ENCODE measurements at regions not wholly inside any gene's neighbourhood (a gene's known extent, or its start where the extent isn't known, plus 50 kb on each side); places are given as distances from the start of the nearest gene placed in this dataset.

DNA sequence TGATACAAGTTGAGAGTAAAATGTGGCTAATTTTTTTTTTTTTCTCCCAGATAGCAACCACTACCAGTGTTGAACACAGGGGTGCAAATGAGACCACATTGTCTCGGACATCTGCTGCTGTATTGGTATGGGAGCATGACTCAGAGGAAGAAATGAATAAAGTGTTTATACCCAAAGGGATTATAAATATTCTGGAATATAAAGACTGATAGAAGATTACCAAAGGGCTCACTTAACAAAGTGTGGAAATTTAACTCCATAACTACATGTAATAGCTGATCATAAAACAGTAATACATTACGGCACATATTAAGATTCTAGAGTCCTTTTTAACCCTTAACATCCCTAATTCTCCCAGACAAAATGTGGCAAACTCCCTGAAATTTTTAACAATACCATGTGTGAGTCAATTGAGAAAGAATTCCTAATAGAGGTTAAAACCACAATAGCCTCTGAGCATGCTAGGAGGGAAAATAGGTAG is 1023.0 kb upstream of the ACVR2A start:
- ChIA-PET CTCF (no interaction called here), POLR2A (no interaction called here), RAD21 (ENCODE audit: low non-redundant PET in 1 of 2, low total read pairs in 2 of 2, uncharacterized antibody in 2 of 2, unreplicated experiment in 2 of 2) (interaction anchor here in 1 of 2 experiments (0.7 kb wide), 1 partner anchor 11 kb away, joined by 4 read pairs; no protein-coding TSS in a partner anchor)
- H2AFZ ChIP-seq (ENCODE audit: low read depth, low read length, poor library complexity, severe bottlenecking) = peak overlapping the region; percentile 78
- H3K36me3 ChIP-seq (ENCODE audit: control insufficient read depth in 1 of 2, insufficient read depth in 2 of 2, low read length in 2 of 2) = no peaks in the 10 kb centered on the region
- peaks cover 3 to 18% of the 10 kb centered on the region in 2 experiments; a peak in 3 of 4 replicates for H3K4me1 ChIP-seq (ENCODE audit: control insufficient read depth in 1 of 2, insufficient read depth in 2 of 2, low read length in 2 of 2)
- no peaks in the 10 kb centered on the region for H3K27me3 ChIP-seq (ENCODE audit: insufficient read depth, low read length)
- H3K79me2 ChIP-seq (ENCODE audit: insufficient read depth, low read length) = no peaks in the 10 kb centered on the region
- peak overlapping the region in 1 of 2 experiments; percentile 11; a peak in 1 of 4 replicates for H3K4me3 ChIP-seq (replicated peaks in 1 of 2; ENCODE audit: low read depth in 1 of 2, low read length in 2 of 2)
- H3K27ac ChIP-seq (ENCODE audit: low read depth, low read length) = no peak overlapping the region
- no peaks in the 10 kb centered on the region for H3K9me2 ChIP-seq (ENCODE audit: insufficient read depth)
- peak; percentile 81 for ATAC-seq
- DNase-seq (ENCODE audit: low read depth, low spot score) = no peak
- H3K4me2 ChIP-seq (ENCODE audit: low read length) = peak overlapping the region; percentile 57
- intact Hi-C loops (cut with micrococcal nuclease) = no loop called here
- H3K9me3 ChIP-seq (ENCODE audit: control insufficient read depth in 1 of 2, insufficient read depth in 1 of 2, low read depth in 1 of 2, low read length in 2 of 2) = no peaks in the 10 kb centered on the region
- H4K20me1 ChIP-seq (ENCODE audit: insufficient read depth) = no peaks in the 10 kb centered on the region
- BruUV-seq (replicated peaks) = no TSS peak
- H3K9ac ChIP-seq (ENCODE audit: low read length) = no peak overlapping the region
- TF ChIP-seq ZFX (IDR thresholded peaks at IDR 0.05) (no peak), RAD21 (IDR thresholded peaks at IDR 0.05; ENCODE audit: low read depth) (peak; percentile 26; the same call in 1 of the 2 replicates), POLR2A (IDR thresholded peaks at IDR 0.05; ENCODE audit: borderline replicate concordance, extremely low read depth, insufficient read depth, insufficient read length) (no peak), YY1 (IDR thresholded peaks at IDR 0.05; ENCODE audit: extremely low read depth, insufficient replicate concordance, low read depth, low read length) (no peak), FOSL1 (IDR thresholded peaks at IDR 0.05; ENCODE audit: low read depth) (peak; percentile 28; the same call in 1 of the 2 replicates), POLR2AphosphoS5 (IDR thresholded peaks at IDR 0.05; ENCODE audit: low read depth, low read length) (no peak), CBX3 (IDR thresholded peaks at IDR 0.05; ENCODE audit: low read depth) (no peak), JUND (IDR thresholded peaks at IDR 0.05) (no peak)
- TF ChIP-seq, protein P1, sequence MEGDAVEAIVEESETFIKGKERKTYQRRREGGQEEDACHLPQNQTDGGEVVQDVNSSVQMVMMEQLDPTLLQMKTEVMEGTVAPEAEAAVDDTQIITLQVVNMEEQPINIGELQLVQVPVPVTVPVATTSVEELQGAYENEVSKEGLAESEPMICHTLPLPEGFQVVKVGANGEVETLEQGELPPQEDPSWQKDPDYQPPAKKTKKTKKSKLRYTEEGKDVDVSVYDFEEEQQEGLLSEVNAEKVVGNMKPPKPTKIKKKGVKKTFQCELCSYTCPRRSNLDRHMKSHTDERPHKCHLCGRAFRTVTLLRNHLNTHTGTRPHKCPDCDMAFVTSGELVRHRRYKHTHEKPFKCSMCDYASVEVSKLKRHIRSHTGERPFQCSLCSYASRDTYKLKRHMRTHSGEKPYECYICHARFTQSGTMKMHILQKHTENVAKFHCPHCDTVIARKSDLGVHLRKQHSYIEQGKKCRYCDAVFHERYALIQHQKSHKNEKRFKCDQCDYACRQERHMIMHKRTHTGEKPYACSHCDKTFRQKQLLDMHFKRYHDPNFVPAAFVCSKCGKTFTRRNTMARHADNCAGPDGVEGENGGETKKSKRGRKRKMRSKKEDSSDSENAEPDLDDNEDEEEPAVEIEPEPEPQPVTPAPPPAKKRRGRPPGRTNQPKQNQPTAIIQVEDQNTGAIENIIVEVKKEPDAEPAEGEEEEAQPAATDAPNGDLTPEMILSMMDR (IDR thresholded peaks at IDR 0.05 in 2 of 3, conservative IDR thresholded peaks at IDR 0.05 in 1 of 3; ENCODE audit: borderline replicate concordance in 1 of 3, insufficient read depth in 1 of 3, low read depth in 2 of 3, low read length in 2 of 3) = peak in 1 of 3 experiments; percentile 31; a peak in 1 of 6 replicates
